ENCODE measurements at regions not wholly inside any gene's neighbourhood (a gene's known extent, or its start where the extent isn't known, plus 50 kb on each side); places are given as distances from the start of the nearest gene placed in this dataset.

DNA sequence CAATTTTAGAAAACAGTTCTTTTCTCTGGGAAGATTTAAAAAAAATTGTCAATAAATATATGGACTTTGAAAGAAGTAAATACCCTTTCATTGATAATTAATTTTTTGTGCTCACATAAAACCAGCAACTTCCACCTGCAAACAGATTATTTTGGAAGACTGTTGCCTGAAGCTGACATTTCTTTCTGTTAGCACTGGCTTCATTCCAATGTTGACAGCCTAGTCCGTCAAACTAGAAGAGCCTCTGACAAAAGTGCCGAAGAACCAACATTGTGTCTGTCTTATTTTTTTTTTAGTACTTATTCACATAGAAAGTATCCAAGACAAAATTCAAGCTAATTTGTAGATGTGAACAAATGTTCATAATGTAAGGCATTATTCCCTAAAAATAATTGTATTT lies 108.6 kb upstream of the TMEM161B start:
- no peak for DNase-seq (ENCODE audit: low spot score in 2 of 2)
- Histone ChIP-seq H3K4me3 (no peak overlapping the region), H3K9me3 (no peaks in the 10 kb centered on the region), H3K27ac (no peak overlapping the region), H3K27me3 (no peaks in the 10 kb centered on the region), H3K36me3 (no peaks in the 10 kb centered on the region), H3K4me1 (peaks cover 0 to 5% (median 0%) of the 10 kb centered on the region in 4 donors)
- TF ChIP-seq EP300 (IDR thresholded peaks at IDR 0.05) = no peak
- no peak for TF ChIP-seq POLR2A (IDR thresholded peaks at IDR 0.05)
- TF ChIP-seq, protein P1, sequence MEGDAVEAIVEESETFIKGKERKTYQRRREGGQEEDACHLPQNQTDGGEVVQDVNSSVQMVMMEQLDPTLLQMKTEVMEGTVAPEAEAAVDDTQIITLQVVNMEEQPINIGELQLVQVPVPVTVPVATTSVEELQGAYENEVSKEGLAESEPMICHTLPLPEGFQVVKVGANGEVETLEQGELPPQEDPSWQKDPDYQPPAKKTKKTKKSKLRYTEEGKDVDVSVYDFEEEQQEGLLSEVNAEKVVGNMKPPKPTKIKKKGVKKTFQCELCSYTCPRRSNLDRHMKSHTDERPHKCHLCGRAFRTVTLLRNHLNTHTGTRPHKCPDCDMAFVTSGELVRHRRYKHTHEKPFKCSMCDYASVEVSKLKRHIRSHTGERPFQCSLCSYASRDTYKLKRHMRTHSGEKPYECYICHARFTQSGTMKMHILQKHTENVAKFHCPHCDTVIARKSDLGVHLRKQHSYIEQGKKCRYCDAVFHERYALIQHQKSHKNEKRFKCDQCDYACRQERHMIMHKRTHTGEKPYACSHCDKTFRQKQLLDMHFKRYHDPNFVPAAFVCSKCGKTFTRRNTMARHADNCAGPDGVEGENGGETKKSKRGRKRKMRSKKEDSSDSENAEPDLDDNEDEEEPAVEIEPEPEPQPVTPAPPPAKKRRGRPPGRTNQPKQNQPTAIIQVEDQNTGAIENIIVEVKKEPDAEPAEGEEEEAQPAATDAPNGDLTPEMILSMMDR (IDR thresholded peaks at IDR 0.05) = no peak
- WGBS, 2 donors = 50 to 52% methylated on average over 2 of the region's 2 CpGs

DNA sequence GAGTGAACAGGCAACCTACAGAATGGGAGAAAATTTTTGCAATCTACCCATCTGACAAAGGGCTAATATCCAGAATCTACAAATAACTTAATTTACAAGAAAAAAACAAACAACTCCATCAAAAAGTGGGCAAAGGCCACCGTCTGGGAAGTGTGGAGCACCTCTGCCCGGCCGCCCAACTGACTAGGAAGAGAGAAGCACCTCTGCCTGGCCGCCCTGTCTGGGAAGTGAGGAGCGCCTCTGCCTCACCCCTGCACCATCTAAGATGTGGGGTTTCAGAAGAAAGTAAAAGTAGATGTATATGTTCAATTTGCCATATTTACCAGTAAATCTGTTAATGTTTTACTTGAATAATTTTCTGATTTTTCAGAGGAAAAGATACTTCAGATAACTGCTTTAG lies 108.1 kb upstream of the TMEM161B start:
- Histone ChIP-seq H3K27me3 (no peaks in the 10 kb centered on the region), H3K9me3 (no peaks in the 10 kb centered on the region), H3K4me1 (peaks cover 0 to 5% (median 0%) of the 10 kb centered on the region in 4 donors), H3K36me3 (no peaks in the 10 kb centered on the region), H3K4me3 (no peak overlapping the region), H3K27ac (no peak overlapping the region)
- 93 to 96% methylated on average over 5 of the region's 5 CpGs for WGBS, 2 donors
- TF ChIP-seq EP300 (IDR thresholded peaks at IDR 0.05) = no peak
- TF ChIP-seq, protein P1 (IDR thresholded peaks at IDR 0.05) = no peak
- no peak for TF ChIP-seq POLR2A (IDR thresholded peaks at IDR 0.05)
- DNase-seq (ENCODE audit: low spot score in 2 of 2) = no peak

DNA sequence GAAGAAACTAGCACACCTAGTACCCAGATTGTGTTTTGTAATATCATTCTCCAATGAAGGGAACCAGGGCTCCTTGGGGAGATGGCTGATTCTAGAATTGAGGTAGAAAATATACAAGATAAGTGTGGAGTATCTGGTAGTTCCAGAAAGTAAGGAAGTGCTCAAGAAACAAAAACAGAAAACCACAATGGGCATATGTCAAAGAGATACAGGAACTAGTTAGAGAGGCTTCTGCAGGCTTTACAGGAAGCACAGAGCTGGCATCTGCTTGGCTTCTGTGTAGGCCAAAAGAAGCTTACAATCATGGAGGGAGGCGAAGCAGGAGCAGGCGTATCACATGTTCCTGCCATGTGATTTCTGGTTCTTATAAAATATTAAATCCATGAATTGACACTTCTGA lies 105.7 kb upstream of the TMEM161B start:
- peaks cover 0 to 5% (median 0%) of the 10 kb centered on the region in 4 donors for H3K4me1 ChIP-seq
- H3K27me3 ChIP-seq = no peaks in the 10 kb centered on the region
- H3K9me3 ChIP-seq = no peaks in the 10 kb centered on the region
- WGBS, 2 donors = 92 to 100% methylated on average over 2 of the region's 2 CpGs
- H3K4me3 ChIP-seq = no peak overlapping the region
- TF ChIP-seq, protein P1 (IDR thresholded peaks at IDR 0.05) = no peak
- TF ChIP-seq EP300 (IDR thresholded peaks at IDR 0.05) (no peak), POLR2A (IDR thresholded peaks at IDR 0.05) (no peak)
- H3K36me3 ChIP-seq = no peaks in the 10 kb centered on the region
- DNase-seq (ENCODE audit: low spot score in 2 of 2) = no peak
- no peak overlapping the region for H3K27ac ChIP-seq

DNA sequence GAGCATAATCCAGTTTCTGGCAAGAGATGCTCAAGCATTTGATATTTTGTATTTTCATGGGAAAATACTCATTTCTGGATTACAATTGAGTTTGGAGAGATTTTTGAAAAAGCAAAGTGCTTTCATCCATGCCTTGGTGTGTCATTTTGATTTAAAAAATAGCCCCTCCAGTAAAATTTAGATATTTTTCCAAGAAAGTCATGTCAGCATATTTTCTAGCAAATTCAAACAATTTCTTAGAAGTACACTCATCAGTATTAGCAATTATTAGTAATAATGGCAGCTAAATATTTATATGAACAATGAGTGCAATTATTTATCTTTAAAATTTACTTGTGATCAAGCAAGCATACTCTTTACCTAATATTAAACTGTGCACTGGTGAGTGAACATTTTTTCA lies 102.2 kb upstream of the TMEM161B start:
- H3K4me3 ChIP-seq = no peak overlapping the region
- no peak for DNase-seq (ENCODE audit: low spot score in 2 of 2)
- H3K27me3 ChIP-seq = no peaks in the 10 kb centered on the region
- H3K36me3 ChIP-seq = no peaks in the 10 kb centered on the region
- TF ChIP-seq EP300 (IDR thresholded peaks at IDR 0.05) = no peak
- no peak for TF ChIP-seq POLR2A (IDR thresholded peaks at IDR 0.05)
- TF ChIP-seq, protein P1 (IDR thresholded peaks at IDR 0.05) = no peak
- H3K27ac ChIP-seq = no peak overlapping the region
- no peaks in the 10 kb centered on the region for H3K4me1 ChIP-seq
- no peaks in the 10 kb centered on the region for H3K9me3 ChIP-seq

DNA sequence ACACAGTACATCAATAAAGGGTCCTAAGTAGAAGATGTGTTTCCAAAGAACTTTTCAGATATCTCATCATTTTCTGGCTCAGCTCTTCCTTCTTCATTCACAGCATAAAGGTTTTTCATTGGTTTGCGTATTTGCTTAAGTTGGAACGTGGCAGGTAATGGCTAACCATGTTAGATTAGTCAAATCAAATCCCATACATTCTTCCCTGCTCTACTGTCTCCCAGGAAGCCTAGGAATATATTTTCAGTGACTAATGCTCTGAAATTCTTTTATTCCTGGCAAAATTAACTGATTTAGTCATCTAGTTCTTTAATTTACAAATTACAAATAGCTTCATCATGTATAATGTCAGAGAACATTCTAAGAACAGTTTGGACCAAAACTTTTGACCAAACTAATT lies 99.6 kb upstream of the TMEM161B start:
- Histone ChIP-seq H3K36me3 (no peaks in the 10 kb centered on the region), H3K4me3 (no peak overlapping the region), H3K4me1 (no peaks in the 10 kb centered on the region), H3K27me3 (no peaks in the 10 kb centered on the region), H3K9me3 (no peaks in the 10 kb centered on the region), H3K27ac (no peak overlapping the region)
- WGBS, 2 donors = 87 to 95% methylated on average over 2 of the region's 2 CpGs
- DNase-seq (ENCODE audit: low spot score in 2 of 2) = no peak
- TF ChIP-seq POLR2A (IDR thresholded peaks at IDR 0.05) (no peak), EP300 (IDR thresholded peaks at IDR 0.05) (no peak)
- TF ChIP-seq, protein P1 (IDR thresholded peaks at IDR 0.05) = no peak
